ENCODE measurements at regions not wholly inside any gene's neighbourhood (a gene's known extent, or its start where the extent isn't known, plus 50 kb on each side); places are given as distances from the start of the nearest gene placed in this dataset.

- TF ChIP-seq POLR2A (IDR thresholded peaks at IDR 0.05; ENCODE audit: low read length) = no peak
- TF ChIP-seq RCOR1 (IDR thresholded peaks at IDR 0.05; ENCODE audit: low read depth, low read length) = no peak
- TF ChIP-seq, protein P1, sequence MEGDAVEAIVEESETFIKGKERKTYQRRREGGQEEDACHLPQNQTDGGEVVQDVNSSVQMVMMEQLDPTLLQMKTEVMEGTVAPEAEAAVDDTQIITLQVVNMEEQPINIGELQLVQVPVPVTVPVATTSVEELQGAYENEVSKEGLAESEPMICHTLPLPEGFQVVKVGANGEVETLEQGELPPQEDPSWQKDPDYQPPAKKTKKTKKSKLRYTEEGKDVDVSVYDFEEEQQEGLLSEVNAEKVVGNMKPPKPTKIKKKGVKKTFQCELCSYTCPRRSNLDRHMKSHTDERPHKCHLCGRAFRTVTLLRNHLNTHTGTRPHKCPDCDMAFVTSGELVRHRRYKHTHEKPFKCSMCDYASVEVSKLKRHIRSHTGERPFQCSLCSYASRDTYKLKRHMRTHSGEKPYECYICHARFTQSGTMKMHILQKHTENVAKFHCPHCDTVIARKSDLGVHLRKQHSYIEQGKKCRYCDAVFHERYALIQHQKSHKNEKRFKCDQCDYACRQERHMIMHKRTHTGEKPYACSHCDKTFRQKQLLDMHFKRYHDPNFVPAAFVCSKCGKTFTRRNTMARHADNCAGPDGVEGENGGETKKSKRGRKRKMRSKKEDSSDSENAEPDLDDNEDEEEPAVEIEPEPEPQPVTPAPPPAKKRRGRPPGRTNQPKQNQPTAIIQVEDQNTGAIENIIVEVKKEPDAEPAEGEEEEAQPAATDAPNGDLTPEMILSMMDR (IDR thresholded peaks at IDR 0.05) = no peak
- TF ChIP-seq TP53 (CRISPR knock-in tag; IDR thresholded peaks at IDR 0.05) = no peak
- no peak for TF ChIP-seq RAD21 (conservative IDR thresholded peaks at IDR 0.05 in 1 of 2, IDR thresholded peaks at IDR 0.05 in 1 of 2)
- no peak for TF ChIP-seq SREBF2 (IDR thresholded peaks at IDR 0.05)
- no peak for TF ChIP-seq ESRRA (IDR thresholded peaks at IDR 0.05; ENCODE audit: borderline replicate concordance, low read length)
- TF ChIP-seq, protein P2, sequence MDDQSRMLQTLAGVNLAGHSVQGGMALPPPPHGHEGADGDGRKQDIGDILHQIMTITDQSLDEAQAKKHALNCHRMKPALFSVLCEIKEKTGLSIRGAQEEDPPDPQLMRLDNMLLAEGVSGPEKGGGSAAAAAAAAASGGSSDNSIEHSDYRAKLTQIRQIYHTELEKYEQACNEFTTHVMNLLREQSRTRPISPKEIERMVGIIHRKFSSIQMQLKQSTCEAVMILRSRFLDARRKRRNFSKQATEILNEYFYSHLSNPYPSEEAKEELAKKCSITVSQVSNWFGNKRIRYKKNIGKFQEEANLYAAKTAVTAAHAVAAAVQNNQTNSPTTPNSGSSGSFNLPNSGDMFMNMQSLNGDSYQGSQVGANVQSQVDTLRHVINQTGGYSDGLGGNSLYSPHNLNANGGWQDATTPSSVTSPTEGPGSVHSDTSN (IDR thresholded peaks at IDR 0.05) = no peak
These were observed 506.1 kb upstream of the PROK2 start for GRCh38 chr3:72290859-72291638.
